A549 (cell line): ENCODE measurements at regions not wholly inside any gene's neighbourhood (a gene's known extent, or its start where the extent isn't known, plus 50 kb on each side); places are given as distances from the start of the nearest gene placed in this dataset.

Source experiments
- ATAC-seq, 2 experiments: fragments of 200-7000 bp in 1 of 2; fragments of >200 bp in 1 of 2; cut with Nextera tagmentation in 1 of 2; cut with Tn5 transposase in 1 of 2; 3 replicates each; pipeline versions ENCODE4 v1.8.0 to v1.9.1; 2018 to 2020; ENCODE audit warnings: mild to moderate bottlenecking in 1 of 2, moderate library complexity in 1 of 2
- CTCF ChIA-PET: fragments of 300-600 bp; sonication (Branson Sonifier 250); formaldehyde crosslinking; extraction: SDS; loops from one replicate; lab custom pipeline; 2021; ENCODE audit warnings: antibody characterized with exemption, inconsistent platforms; lab: Yijun Ruan, JAX
- POLR2A ChIA-PET: fragments of 350-600 bp; formaldehyde crosslinking; extraction: SDS; loops from one replicate; lab custom pipeline; 2021; ENCODE audit warnings: antibody characterized with exemption, inconsistent platforms; lab: Yijun Ruan, JAX
- DNase-seq, 2 experiments: peaks; one replicate each; pipeline versions ENCODE4 v3.0.0 to v3.0.0-alpha.2; 2011 to 2016; ENCODE audit warnings: low read depth in 1 of 2, low spot score in 1 of 2
- FAIRE-seq: peaks from 2 replicates; lab custom pipeline; 2011; peaks lifted over from hg19 to GRCh38; lab: Jason Lieb, UNC
- H3K27ac ChIP-seq, 2 experiments: fragments of >200 bp; sonication (Bioruptor Twin); formaldehyde crosslinking; 3 replicates each; pipeline ENCODE4 v1.5.1; 2016 to 2017
- H3K4me1 ChIP-seq: fragments of >200 bp; sonication (Bioruptor Twin); formaldehyde crosslinking; 3 replicates; pipeline ENCODE4 v1.6.1; 2016
- H3K4me2 ChIP-seq: fragments of >200 bp; sonication (Bioruptor Twin); formaldehyde crosslinking; 3 replicates; pipeline ENCODE4 v1.6.1; 2016
- H3K4me3 ChIP-seq: fragments of >200 bp; sonication (Bioruptor Twin); formaldehyde crosslinking; 3 replicates; pipeline ENCODE4 v1.5.1; 2016
- H3K9me3 ChIP-seq: fragments of >200 bp; sonication (Bioruptor Twin); formaldehyde crosslinking; 3 replicates; pipeline ENCODE4 v1.6.1; 2016
- BHLHE40 ChIP-seq: IDR thresholded peaks from 2 replicates; pipeline ENCODE4 v1.6.1; 2012; ENCODE audit warnings: low read depth, low read length, inconsistent platforms
- CEBPB ChIP-seq, 2 experiments: fragments of >200 bp in 1 of 2; sonication (Bioruptor Twin) in 1 of 2; formaldehyde crosslinking in 1 of 2; IDR thresholded peaks; 2 replicates each; pipeline ENCODE4 v1.6.1; 2012 to 2016
- EHMT2 ChIP-seq: fragments of 200-600 bp; sonication (generic); IDR thresholded peaks from 2 replicates; pipeline ENCODE4 v1.6.1; 2016; ENCODE audit warnings: antibody characterized with exemption, low read depth, mild to moderate bottlenecking, moderate library complexity
- EP300 ChIP-seq, 2 experiments: fragments of >200 bp; sonication (Bioruptor Twin); formaldehyde crosslinking; IDR thresholded peaks; 2 replicates in 1 of 2; 3 replicates in 1 of 2; pipeline ENCODE4 v1.6.1; 2016 to 2017
- FOSB ChIP-seq: fragments of 250-450 bp; sonication (Bioruptor Pico); IDR thresholded peaks from 2 replicates; pipeline ENCODE4 v1.5.0; 2020; ENCODE audit warnings: mild to moderate bottlenecking, moderate library complexity
- FOSL2 ChIP-seq, 2 experiments: fragments of 450-650 bp in 1 of 2; fragments of >200 bp in 1 of 2; sonication (Bioruptor Twin) in 1 of 2; formaldehyde crosslinking; IDR thresholded peaks; 2 replicates each; pipeline versions ENCODE4 v1.5.0 to v1.6.1; 2016 to 2020; ENCODE audit warnings: mild to moderate bottlenecking in 1 of 2, moderate library complexity in 1 of 2
- GATA3 ChIP-seq: IDR thresholded peaks from 2 replicates; pipeline ENCODE4 v1.6.1; 2012; ENCODE audit warnings: borderline replicate concordance
- HDAC2 ChIP-seq: fragments of 200-600 bp; sonication (generic); IDR thresholded peaks from 2 replicates; pipeline ENCODE4 v1.6.1; 2016
- HEYL ChIP-seq: fragments of 250-450 bp; sonication (Bioruptor Pico); IDR thresholded peaks from 2 replicates; pipeline ENCODE4 v1.8.0; 2021; ENCODE audit warnings: mild to moderate bottlenecking, moderate library complexity
- HOXA7 ChIP-seq: fragments of 250-450 bp; sonication (Bioruptor Pico); IDR thresholded peaks from 2 replicates; pipeline ENCODE4 v1.5.0; 2020; ENCODE audit warnings: mild to moderate bottlenecking, moderate library complexity
- HOXB5 ChIP-seq: fragments of 250-450 bp; sonication (Bioruptor Pico); IDR thresholded peaks from 2 replicates; pipeline ENCODE4 v1.5.0; 2020; ENCODE audit warnings: mild to moderate bottlenecking, moderate library complexity
- KDM5A ChIP-seq: fragments of 200-600 bp; sonication (generic); IDR thresholded peaks from 2 replicates; pipeline ENCODE4 v1.6.1; 2016; ENCODE audit warnings: antibody characterized with exemption, mild to moderate bottlenecking
- RAD21 ChIP-seq, 2 experiments: fragments of >200 bp in 1 of 2; sonication (Bioruptor Twin) in 1 of 2; formaldehyde crosslinking in 1 of 2; IDR thresholded peaks in 1 of 2; conservative IDR thresholded peaks in 1 of 2; 2 replicates in 1 of 2; 3 replicates in 1 of 2; pipeline ENCODE4 v1.6.1; 2012 to 2018; ENCODE audit warnings: inconsistent platforms in 1 of 2
- RFX5 ChIP-seq: fragments of 450-650 bp; IDR thresholded peaks from 2 replicates; pipeline ENCODE4 v1.7.1; 2014; ENCODE audit warnings: antibody characterized with exemption, mild to moderate bottlenecking, moderate library complexity
- RNF2 ChIP-seq: fragments of 200-600 bp; sonication (generic); IDR thresholded peaks from 2 replicates; pipeline ENCODE4 v1.6.1; 2016; ENCODE audit warnings: low read depth, mild to moderate bottlenecking, antibody characterized with exemption, moderate library complexity, borderline replicate concordance
- SMC3 ChIP-seq: fragments of >200 bp; sonication (Bioruptor Twin); formaldehyde crosslinking; IDR thresholded peaks from 3 replicates; pipeline ENCODE4 v1.6.1; 2018; ENCODE audit warnings: inconsistent platforms
- TP53 ChIP-seq: fragments of 250-450 bp; sonication (Bioruptor Pico); IDR thresholded peaks from 2 replicates; pipeline ENCODE4 v1.5.0; 2021; ENCODE audit warnings: mild to moderate bottlenecking, moderate library complexity
- ZC3H11A ChIP-seq: fragments of 450-650 bp; IDR thresholded peaks from 2 replicates; pipeline ENCODE4 v1.6.1; 2014; ENCODE audit warnings: antibody characterized with exemption, mild to moderate bottlenecking
- WGBS: methylation state at CpG from one replicate; pipeline ENCODE4 v1.1.6; 2017; ENCODE audit errors: missing lambda C conversion rate; 5-methylcytosine and 5-hydroxymethylcytosine counted together
- TF ChIP-seq, protein P1 (sequence below): fragments of >200 bp; sonication (Bioruptor Twin); formaldehyde crosslinking; IDR thresholded peaks from 3 replicates; pipeline ENCODE4 v1.6.1; 2016
- TF ChIP-seq, protein P2 (sequence below): fragments of 200-600 bp; sonication (generic); IDR thresholded peaks from 2 replicates; pipeline ENCODE4 v1.6.1; 2016; ENCODE audit warnings: antibody characterized with exemption, mild to moderate bottlenecking, moderate library complexity
- TF ChIP-seq, protein P3 (sequence below): IDR thresholded peaks from 2 replicates; pipeline ENCODE4 v1.6.1; 2012; ENCODE audit warnings: low read depth, borderline replicate concordance
- TF ChIP-seq, protein P4 (sequence below): fragments of 150-350 bp; IDR thresholded peaks from 2 replicates; pipeline ENCODE4 v1.6.1; 2014; ENCODE audit warnings: low read depth, mild to moderate bottlenecking, low read length
- TF ChIP-seq, protein P5 (sequence below): fragments of 250-450 bp; sonication (Bioruptor Pico); IDR thresholded peaks from 2 replicates; pipeline ENCODE4 v1.5.0; 2020; ENCODE audit warnings: low read depth, mild to moderate bottlenecking, moderate library complexity
- TF ChIP-seq, protein P6 (sequence below): fragments of 250-450 bp; sonication (Bioruptor Pico); IDR thresholded peaks from 2 replicates; pipeline ENCODE4 v1.5.0; 2021; ENCODE audit warnings: mild to moderate bottlenecking, moderate library complexity, borderline replicate concordance

DNA sequence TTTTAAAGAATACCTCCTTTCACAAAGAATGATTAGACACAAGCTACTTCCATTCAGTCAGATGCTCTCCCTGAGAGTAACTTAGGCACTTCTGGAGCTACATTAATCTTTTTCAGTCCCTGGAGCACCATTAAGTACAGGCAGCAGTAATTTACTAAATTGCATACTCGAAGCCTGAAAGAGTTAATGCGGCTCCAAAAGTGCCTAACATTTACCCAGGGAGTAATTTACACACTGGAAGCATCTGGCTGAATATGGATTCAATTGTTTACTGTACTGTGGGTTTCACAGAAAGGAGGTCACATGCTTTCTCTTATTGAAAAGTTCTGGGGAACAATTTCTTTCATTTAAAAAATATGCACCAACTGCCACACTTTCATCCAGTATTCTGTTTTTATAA lies 260.8 kb upstream of the TENM3 start:
- no peak for DNase-seq
- no peak overlapping the region for H3K4me2 ChIP-seq
- H3K9me3 ChIP-seq = no peaks in the 10 kb centered on the region
- H3K27ac ChIP-seq = no peak overlapping the region
- TF ChIP-seq EHMT2 (no peak), FOSL2 (IDR thresholded peaks at IDR 0.05) (no peak), FOSL2 (CRISPR knock-in tag; IDR thresholded peaks at IDR 0.05) (no peak), KDM5A (no peak), HDAC2 (no peak), FOSB (no peak), RFX5 (no peak), HOXB5 (CRISPR knock-in tag) (no peak), SMC3 (no peak), TP53 (CRISPR knock-in tag) (no peak), HOXA7 (no peak), RAD21 (conservative IDR thresholded peaks at IDR 0.05 in 1 of 2, IDR thresholded peaks at IDR 0.05 in 1 of 2) (no peak), ZC3H11A (no peak), RNF2 (no peak), HEYL (CRISPR knock-in tag) (no peak), BHLHE40 (no peak)
- TF ChIP-seq, protein P1, sequence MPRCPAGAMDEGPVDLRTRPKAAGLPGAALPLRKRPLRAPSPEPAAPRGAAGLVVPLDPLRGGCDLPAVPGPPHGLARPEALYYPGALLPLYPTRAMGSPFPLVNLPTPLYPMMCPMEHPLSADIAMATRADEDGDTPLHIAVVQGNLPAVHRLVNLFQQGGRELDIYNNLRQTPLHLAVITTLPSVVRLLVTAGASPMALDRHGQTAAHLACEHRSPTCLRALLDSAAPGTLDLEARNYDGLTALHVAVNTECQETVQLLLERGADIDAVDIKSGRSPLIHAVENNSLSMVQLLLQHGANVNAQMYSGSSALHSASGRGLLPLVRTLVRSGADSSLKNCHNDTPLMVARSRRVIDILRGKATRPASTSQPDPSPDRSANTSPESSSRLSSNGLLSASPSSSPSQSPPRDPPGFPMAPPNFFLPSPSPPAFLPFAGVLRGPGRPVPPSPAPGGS = no peak
- TF ChIP-seq, protein P2, sequence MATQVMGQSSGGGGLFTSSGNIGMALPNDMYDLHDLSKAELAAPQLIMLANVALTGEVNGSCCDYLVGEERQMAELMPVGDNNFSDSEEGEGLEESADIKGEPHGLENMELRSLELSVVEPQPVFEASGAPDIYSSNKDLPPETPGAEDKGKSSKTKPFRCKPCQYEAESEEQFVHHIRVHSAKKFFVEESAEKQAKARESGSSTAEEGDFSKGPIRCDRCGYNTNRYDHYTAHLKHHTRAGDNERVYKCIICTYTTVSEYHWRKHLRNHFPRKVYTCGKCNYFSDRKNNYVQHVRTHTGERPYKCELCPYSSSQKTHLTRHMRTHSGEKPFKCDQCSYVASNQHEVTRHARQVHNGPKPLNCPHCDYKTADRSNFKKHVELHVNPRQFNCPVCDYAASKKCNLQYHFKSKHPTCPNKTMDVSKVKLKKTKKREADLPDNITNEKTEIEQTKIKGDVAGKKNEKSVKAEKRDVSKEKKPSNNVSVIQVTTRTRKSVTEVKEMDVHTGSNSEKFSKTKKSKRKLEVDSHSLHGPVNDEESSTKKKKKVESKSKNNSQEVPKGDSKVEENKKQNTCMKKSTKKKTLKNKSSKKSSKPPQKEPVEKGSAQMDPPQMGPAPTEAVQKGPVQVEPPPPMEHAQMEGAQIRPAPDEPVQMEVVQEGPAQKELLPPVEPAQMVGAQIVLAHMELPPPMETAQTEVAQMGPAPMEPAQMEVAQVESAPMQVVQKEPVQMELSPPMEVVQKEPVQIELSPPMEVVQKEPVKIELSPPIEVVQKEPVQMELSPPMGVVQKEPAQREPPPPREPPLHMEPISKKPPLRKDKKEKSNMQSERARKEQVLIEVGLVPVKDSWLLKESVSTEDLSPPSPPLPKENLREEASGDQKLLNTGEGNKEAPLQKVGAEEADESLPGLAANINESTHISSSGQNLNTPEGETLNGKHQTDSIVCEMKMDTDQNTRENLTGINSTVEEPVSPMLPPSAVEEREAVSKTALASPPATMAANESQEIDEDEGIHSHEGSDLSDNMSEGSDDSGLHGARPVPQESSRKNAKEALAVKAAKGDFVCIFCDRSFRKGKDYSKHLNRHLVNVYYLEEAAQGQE = no peak
- TF ChIP-seq, protein P3, sequence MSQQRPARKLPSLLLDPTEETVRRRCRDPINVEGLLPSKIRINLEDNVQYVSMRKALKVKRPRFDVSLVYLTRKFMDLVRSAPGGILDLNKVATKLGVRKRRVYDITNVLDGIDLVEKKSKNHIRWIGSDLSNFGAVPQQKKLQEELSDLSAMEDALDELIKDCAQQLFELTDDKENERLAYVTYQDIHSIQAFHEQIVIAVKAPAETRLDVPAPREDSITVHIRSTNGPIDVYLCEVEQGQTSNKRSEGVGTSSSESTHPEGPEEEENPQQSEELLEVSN = no peak
- TF ChIP-seq, protein P4, sequence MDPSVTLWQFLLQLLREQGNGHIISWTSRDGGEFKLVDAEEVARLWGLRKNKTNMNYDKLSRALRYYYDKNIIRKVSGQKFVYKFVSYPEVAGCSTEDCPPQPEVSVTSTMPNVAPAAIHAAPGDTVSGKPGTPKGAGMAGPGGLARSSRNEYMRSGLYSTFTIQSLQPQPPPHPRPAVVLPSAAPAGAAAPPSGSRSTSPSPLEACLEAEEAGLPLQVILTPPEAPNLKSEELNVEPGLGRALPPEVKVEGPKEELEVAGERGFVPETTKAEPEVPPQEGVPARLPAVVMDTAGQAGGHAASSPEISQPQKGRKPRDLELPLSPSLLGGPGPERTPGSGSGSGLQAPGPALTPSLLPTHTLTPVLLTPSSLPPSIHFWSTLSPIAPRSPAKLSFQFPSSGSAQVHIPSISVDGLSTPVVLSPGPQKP = no peak
- TF ChIP-seq, protein P5, sequence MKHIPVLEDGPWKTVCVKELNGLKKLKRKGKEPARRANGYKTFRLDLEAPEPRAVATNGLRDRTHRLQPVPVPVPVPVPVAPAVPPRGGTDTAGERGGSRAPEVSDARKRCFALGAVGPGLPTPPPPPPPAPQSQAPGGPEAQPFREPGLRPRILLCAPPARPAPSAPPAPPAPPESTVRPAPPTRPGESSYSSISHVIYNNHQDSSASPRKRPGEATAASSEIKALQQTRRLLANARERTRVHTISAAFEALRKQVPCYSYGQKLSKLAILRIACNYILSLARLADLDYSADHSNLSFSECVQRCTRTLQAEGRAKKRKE = no peak
- 18% methylated on average over 2 of the region's 2 CpGs for WGBS
- no peak for FAIRE-seq
- ChIA-PET POLR2A (no interaction called here), CTCF (no interaction called here)
- H3K4me3 ChIP-seq = no peak overlapping the region
- ATAC-seq = no peak
- H3K4me1 ChIP-seq = no peaks in the 10 kb centered on the region

DNA sequence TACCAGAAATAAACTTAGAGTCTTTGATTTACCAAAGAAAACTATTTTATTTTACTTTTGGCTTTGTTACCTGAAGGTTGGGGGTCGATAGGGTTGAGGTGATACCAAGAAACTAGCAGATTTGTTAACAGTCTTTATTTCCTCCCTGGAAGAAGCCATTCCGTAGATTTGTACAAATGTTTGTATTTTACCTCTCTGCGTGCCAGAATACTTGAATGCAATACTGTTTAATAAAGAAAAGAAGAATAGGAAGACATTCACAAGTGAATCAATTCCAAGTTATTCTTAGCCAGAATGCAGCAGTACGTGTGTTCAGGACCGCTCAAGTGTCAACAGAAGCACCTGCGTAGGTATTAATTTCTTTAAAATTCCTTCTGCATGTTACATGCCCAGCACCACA lies 260.3 kb upstream of the TENM3 start:
- POLR2A ChIA-PET = no interaction called here
- H3K4me2 ChIP-seq = no peak overlapping the region
- H3K27ac ChIP-seq = no peak overlapping the region
- CTCF ChIA-PET = no interaction called here
- H3K4me1 ChIP-seq = no peaks in the 10 kb centered on the region
- no peak for FAIRE-seq
- TF ChIP-seq EP300 (IDR thresholded peaks at IDR 0.05) = no peak
- TF ChIP-seq CEBPB (IDR thresholded peaks at IDR 0.05) = no peak
- TF ChIP-seq, protein P6, sequence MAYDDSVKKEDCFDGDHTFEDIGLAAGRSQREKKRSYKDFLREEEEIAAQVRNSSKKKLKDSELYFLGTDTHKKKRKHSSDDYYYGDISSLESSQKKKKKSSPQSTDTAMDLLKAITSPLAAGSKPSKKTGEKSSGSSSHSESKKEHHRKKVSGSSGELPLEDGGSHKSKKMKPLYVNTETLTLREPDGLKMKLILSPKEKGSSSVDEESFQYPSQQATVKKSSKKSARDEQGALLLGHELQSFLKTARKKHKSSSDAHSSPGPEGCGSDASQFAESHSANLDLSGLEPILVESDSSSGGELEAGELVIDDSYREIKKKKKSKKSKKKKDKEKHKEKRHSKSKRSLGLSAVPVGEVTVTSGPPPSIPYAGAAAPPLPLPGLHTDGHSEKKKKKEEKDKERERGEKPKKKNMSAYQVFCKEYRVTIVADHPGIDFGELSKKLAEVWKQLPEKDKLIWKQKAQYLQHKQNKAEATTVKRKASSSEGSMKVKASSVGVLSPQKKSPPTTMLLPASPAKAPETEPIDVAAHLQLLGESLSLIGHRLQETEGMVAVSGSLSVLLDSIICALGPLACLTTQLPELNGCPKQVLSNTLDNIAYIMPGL = no peak
- TF ChIP-seq, protein P4 = no peak
- no peak for TF ChIP-seq GATA3
- no peak for TF ChIP-seq HEYL (CRISPR knock-in tag)
- TF ChIP-seq, all 56 proteins: peak for 0
- WGBS = 35% methylated on average over 6 of the region's 6 CpGs
- no peak overlapping the region for H3K4me3 ChIP-seq
- no peaks in the 10 kb centered on the region for H3K9me3 ChIP-seq
- DNase-seq (no peak), ATAC-seq (no peak)
